Endodermal cell (in vitro differentiated cells): ENCODE measurements at regions not wholly inside any gene's neighbourhood (a gene's known extent, or its start where the extent isn't known, plus 50 kb on each side); places are given as distances from the start of the nearest gene placed in this dataset.
A peak's percentile ranks its signal among the peaks of the same experiment; 100 is the strongest.

ENCODE experiments used
- DNase-seq: peaks from one replicate; pipeline ENCODE4 v3.0.0-alpha.2; 2017
- H3K27ac ChIP-seq: 2 replicates; pipeline ENCODE4 v1.5.1; 2013; ENCODE audit warnings: mild to moderate bottlenecking, low read depth, low read length, moderate library complexity
- H3K27me3 ChIP-seq: 2 replicates; pipeline ENCODE4 v1.6.1; 2013; ENCODE audit warnings: mild to moderate bottlenecking, low read length, moderate library complexity; ENCODE audit not compliant: insufficient read depth, control insufficient read depth, poor library complexity, severe bottlenecking
- H3K36me3 ChIP-seq: 2 replicates; pipeline ENCODE4 v1.7.0; 2013; ENCODE audit warnings: mild to moderate bottlenecking, low read length, moderate library complexity; ENCODE audit not compliant: control insufficient read depth, insufficient read depth
- H3K4me1 ChIP-seq: one replicate; pipeline ENCODE4 v1.7.0; 2013; ENCODE audit warnings: low read length; ENCODE audit not compliant: control insufficient read depth, insufficient read depth
- H3K4me3 ChIP-seq: 2 replicates; pipeline ENCODE4 v1.5.1; 2013; ENCODE audit warnings: mild to moderate bottlenecking, low read length, moderate library complexity
- H3K9ac ChIP-seq: 2 replicates; pipeline ENCODE4 v1.6.1; 2013; ENCODE audit warnings: mild to moderate bottlenecking, low read length, moderate library complexity; ENCODE audit not compliant: poor library complexity, severe bottlenecking; ENCODE audit errors: extremely low read depth
- H3K9me3 ChIP-seq: 2 replicates; pipeline ENCODE4 v1.6.1; 2013; ENCODE audit warnings: mild to moderate bottlenecking, low read length, moderate library complexity; ENCODE audit not compliant: control insufficient read depth
- H3K27ac Mint-ChIP-seq: 2 replicates; pipeline ENCODE4 v1.8.0; 2020; ENCODE audit warnings: mixed read lengths
- H3K27me3 Mint-ChIP-seq: 2 replicates; pipeline ENCODE4 v1.8.0; 2021; ENCODE audit warnings: mild to moderate bottlenecking, mixed read lengths; ENCODE audit not compliant: insufficient read depth
- H3K36me3 Mint-ChIP-seq: 2 replicates; pipeline ENCODE4 v1.8.0; 2020; ENCODE audit warnings: low read depth, mixed read lengths
- H3K4me1 Mint-ChIP-seq: 2 replicates; pipeline ENCODE4 v1.8.0; 2020; ENCODE audit warnings: mixed read lengths
- H3K4me3 Mint-ChIP-seq: 2 replicates; pipeline ENCODE4 v1.8.0; 2020; ENCODE audit warnings: mild to moderate bottlenecking, moderate library complexity, mixed read lengths
- H3K9me3 Mint-ChIP-seq: 2 replicates; pipeline ENCODE4 v1.8.0; 2020; ENCODE audit warnings: mild to moderate bottlenecking, mixed read lengths
- WGBS, 2 experiments: methylation state at CpG; one replicate each; pipeline versions ENCODE4 v1.1.5 to v1.1.7; 2013; ENCODE audit warnings: missing lambda C conversion rate in 2 of 2, mixed read lengths in 1 of 2; ENCODE audit not compliant: insufficient coverage in 1 of 2, insufficient read length in 1 of 2; 5-methylcytosine and 5-hydroxymethylcytosine counted together
- TF ChIP-seq, protein P1 (sequence below): fragments of 200-600 bp; sonication (generic); conservative IDR thresholded peaks from 2 replicates; pipeline ENCODE4 v1.5.0; 2021; ENCODE audit warnings: antibody characterized with exemption, mild to moderate bottlenecking

DNA sequence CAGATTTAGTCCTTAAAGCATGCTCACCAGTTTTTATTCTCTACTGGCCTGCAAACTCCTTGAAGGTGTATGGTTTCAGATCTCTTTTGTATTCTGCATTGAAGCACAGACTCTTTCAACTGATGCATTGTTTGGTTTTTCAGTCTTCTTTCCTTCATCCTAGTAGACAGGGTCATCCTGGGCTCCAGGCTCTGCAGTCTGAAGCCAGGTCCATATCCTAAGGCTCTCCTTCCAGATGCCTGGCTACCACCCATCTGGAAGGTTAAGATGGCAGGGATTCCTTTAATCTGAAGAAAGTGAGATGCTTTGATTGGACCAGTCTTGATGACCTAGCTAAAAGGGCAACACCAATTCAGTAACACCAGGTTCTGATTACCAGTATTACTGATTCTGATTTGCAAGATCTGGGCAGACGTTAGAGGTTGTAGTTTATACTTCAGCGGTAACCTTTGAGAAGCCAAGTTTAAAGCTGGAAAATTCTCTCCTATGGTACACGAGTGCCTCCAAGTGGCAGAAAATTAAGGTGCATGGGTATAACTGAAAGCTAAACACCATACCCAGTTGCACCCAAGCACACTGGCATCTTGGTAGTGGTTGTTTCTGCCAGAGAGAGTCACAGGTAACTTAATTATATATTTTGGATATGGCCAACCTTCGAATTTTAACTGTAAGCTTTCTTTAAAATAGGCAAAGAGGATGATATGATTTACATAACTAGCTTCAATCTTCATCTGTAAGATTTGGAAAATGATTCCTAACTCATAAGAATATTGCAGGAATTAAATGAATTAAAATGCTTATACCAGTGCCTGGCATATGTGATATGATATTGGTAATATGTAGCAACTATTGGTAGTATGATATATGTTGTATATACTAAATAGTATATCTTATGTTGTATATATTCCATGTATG lies 1651.9 kb upstream of the MIR17HG start:
- H3K9me3 ChIP-seq, result no peaks in the 10 kb centered on the region
- no peaks in the 10 kb centered on the region for H3K27me3 ChIP-seq
- Mint-ChIP-seq H3K9me3 (peaks cover 1% of the 10 kb centered on the region), H3K36me3 (peaks cover under 1% of the 10 kb centered on the region), H3K4me1 (no peaks in the 10 kb centered on the region), H3K27me3 (no peaks in the 10 kb centered on the region), H3K4me3 (no peak overlapping the region), H3K27ac (no peak overlapping the region)
- H3K36me3 ChIP-seq, result no peaks in the 10 kb centered on the region
- H3K4me1 ChIP-seq, result no peaks in the 10 kb centered on the region
- H3K4me3 ChIP-seq, result no peak overlapping the region
- DNase-seq, result peak; percentile 88
- H3K27ac ChIP-seq, result no peak overlapping the region
- TF ChIP-seq, protein P1, sequence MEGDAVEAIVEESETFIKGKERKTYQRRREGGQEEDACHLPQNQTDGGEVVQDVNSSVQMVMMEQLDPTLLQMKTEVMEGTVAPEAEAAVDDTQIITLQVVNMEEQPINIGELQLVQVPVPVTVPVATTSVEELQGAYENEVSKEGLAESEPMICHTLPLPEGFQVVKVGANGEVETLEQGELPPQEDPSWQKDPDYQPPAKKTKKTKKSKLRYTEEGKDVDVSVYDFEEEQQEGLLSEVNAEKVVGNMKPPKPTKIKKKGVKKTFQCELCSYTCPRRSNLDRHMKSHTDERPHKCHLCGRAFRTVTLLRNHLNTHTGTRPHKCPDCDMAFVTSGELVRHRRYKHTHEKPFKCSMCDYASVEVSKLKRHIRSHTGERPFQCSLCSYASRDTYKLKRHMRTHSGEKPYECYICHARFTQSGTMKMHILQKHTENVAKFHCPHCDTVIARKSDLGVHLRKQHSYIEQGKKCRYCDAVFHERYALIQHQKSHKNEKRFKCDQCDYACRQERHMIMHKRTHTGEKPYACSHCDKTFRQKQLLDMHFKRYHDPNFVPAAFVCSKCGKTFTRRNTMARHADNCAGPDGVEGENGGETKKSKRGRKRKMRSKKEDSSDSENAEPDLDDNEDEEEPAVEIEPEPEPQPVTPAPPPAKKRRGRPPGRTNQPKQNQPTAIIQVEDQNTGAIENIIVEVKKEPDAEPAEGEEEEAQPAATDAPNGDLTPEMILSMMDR, result peak; percentile 92
- 3 to 6% methylated on average over 2 to 3 of the region's 4 CpGs for WGBS, 2 experiments
- H3K9ac ChIP-seq, result no peak overlapping the region

GRCh38 chr13:89701913-89702312 lies 1645.6 kb upstream of the MIR17HG start:
- Mint-ChIP-seq H3K4me1 (no peaks in the 10 kb centered on the region), H3K9me3 (peaks cover 5% of the 10 kb centered on the region), H3K36me3 (peaks cover 3% of the 10 kb centered on the region), H3K27me3 (no peaks in the 10 kb centered on the region), H3K27ac (no peak overlapping the region), H3K4me3 (no peak overlapping the region)
- Histone ChIP-seq H3K4me1 (no peaks in the 10 kb centered on the region), H3K9me3 (no peaks in the 10 kb centered on the region), H3K9ac (no peak overlapping the region), H3K27me3 (no peaks in the 10 kb centered on the region), H3K36me3 (no peaks in the 10 kb centered on the region), H3K4me3 (no peak overlapping the region), H3K27ac (no peak overlapping the region)
- TF ChIP-seq, protein P1, result no peak
- no peak for DNase-seq
- WGBS, 2 experiments, result 88 to 91% methylated on average over 7 to 9 of the region's 9 CpGs

- DNase-seq, result no peak
- no peak overlapping the region for H3K4me3 Mint-ChIP-seq
- H3K4me1 Mint-ChIP-seq, result no peaks in the 10 kb centered on the region
- no peaks in the 10 kb centered on the region for H3K9me3 ChIP-seq
- H3K4me1 ChIP-seq, result no peaks in the 10 kb centered on the region
- H3K27me3 Mint-ChIP-seq, result no peaks in the 10 kb centered on the region
- no peaks in the 10 kb centered on the region for H3K36me3 ChIP-seq
- H3K9ac ChIP-seq, result no peak overlapping the region
- no peak overlapping the region for H3K27ac ChIP-seq
- peaks cover 5% of the 10 kb centered on the region for H3K9me3 Mint-ChIP-seq
- H3K4me3 ChIP-seq, result no peak overlapping the region
- no peaks in the 10 kb centered on the region for H3K27me3 ChIP-seq
- H3K27ac Mint-ChIP-seq, result no peak overlapping the region
- TF ChIP-seq, protein P1, result no peak
- H3K36me3 Mint-ChIP-seq, result peaks cover 3% of the 10 kb centered on the region
These were observed 1643.4 kb upstream of the MIR17HG start for GRCh38 chr13:89704040-89704439.
